ENCODE measurements at regions not wholly inside any gene's neighbourhood (a gene's known extent, or its start where the extent isn't known, plus 50 kb on each side); places are given as distances from the start of the nearest gene placed in this dataset.
"Not testable (repeated sequence)": the region's sequence is repeated elsewhere in the genome, so short reads cannot be mapped to it uniquely, and the experiment has no call there.

GRCh38 chr18:8912348-8913326 lies 189.9 kb upstream of the NDUFV2 start:
- H3K9me3 ChIP-seq (ENCODE audit: control insufficient read depth in 2 of 2, low read length in 2 of 2) = no peaks in the 10 kb centered on the region
- no peaks in the 10 kb centered on the region for H3K27me3 ChIP-seq (ENCODE audit: control insufficient read depth in 2 of 2, insufficient read depth in 2 of 2, low read length in 2 of 2)
- no peaks in the 10 kb centered on the region for H3K4me1 ChIP-seq (ENCODE audit: control insufficient read depth in 2 of 2, insufficient read depth in 2 of 2, low read length in 2 of 2)
- no peak overlapping the region for H3K9ac ChIP-seq (ENCODE audit: low read depth in 1 of 2, low read length in 2 of 2)
- H3K27ac ChIP-seq (ENCODE audit: low read depth in 2 of 2, low read length in 2 of 2) = peak overlapping the region in 1 of 2 donors; percentile 16
- no peak overlapping the region for H3K4me3 ChIP-seq (ENCODE audit: low read length in 2 of 2)
- no peaks in the 10 kb centered on the region for H3K36me3 ChIP-seq (ENCODE audit: control insufficient read depth in 2 of 2, insufficient read depth in 2 of 2, low read length in 2 of 2)

- H3K27ac ChIP-seq (ENCODE audit: low read depth in 2 of 2, low read length in 2 of 2); H3K9me3 ChIP-seq (ENCODE audit: control insufficient read depth in 2 of 2, low read length in 2 of 2); H3K9ac ChIP-seq (ENCODE audit: low read depth in 1 of 2, low read length in 2 of 2); H3K27me3 ChIP-seq (ENCODE audit: control insufficient read depth in 2 of 2, insufficient read depth in 2 of 2, low read length in 2 of 2); H3K36me3 ChIP-seq (ENCODE audit: control insufficient read depth in 2 of 2, insufficient read depth in 2 of 2, low read length in 2 of 2); H3K4me3 ChIP-seq (ENCODE audit: low read length in 2 of 2); H3K4me1 ChIP-seq (ENCODE audit: control insufficient read depth in 2 of 2, insufficient read depth in 2 of 2, low read length in 2 of 2): not testable (repeated sequence)
These were observed 188.7 kb upstream of the NDUFV2 start for GRCh38 chr18:8913606-8914403.

- not testable (repeated sequence) for H3K9me3 ChIP-seq (ENCODE audit: control insufficient read depth in 2 of 2, low read length in 2 of 2); H3K4me3 ChIP-seq (ENCODE audit: low read length in 2 of 2); H3K4me1 ChIP-seq (ENCODE audit: control insufficient read depth in 2 of 2, insufficient read depth in 2 of 2, low read length in 2 of 2); H3K9ac ChIP-seq (ENCODE audit: low read depth in 1 of 2, low read length in 2 of 2); H3K27me3 ChIP-seq (ENCODE audit: control insufficient read depth in 2 of 2, insufficient read depth in 2 of 2, low read length in 2 of 2); H3K36me3 ChIP-seq (ENCODE audit: control insufficient read depth in 2 of 2, insufficient read depth in 2 of 2, low read length in 2 of 2); H3K27ac ChIP-seq (ENCODE audit: low read depth in 2 of 2, low read length in 2 of 2)
These were observed 187.9 kb upstream of the NDUFV2 start for GRCh38 chr18:8914404-8915264.

GRCh38 chr18:8920856-8921787 lies 181.4 kb upstream of the NDUFV2 start:
- not testable (repeated sequence) for H3K4me1 ChIP-seq (ENCODE audit: control insufficient read depth in 2 of 2, insufficient read depth in 2 of 2, low read length in 2 of 2); H3K27me3 ChIP-seq (ENCODE audit: control insufficient read depth in 2 of 2, insufficient read depth in 2 of 2, low read length in 2 of 2); H3K9ac ChIP-seq (ENCODE audit: low read depth in 1 of 2, low read length in 2 of 2); H3K27ac ChIP-seq (ENCODE audit: low read depth in 2 of 2, low read length in 2 of 2); H3K36me3 ChIP-seq (ENCODE audit: control insufficient read depth in 2 of 2, insufficient read depth in 2 of 2, low read length in 2 of 2); H3K9me3 ChIP-seq (ENCODE audit: control insufficient read depth in 2 of 2, low read length in 2 of 2); H3K4me3 ChIP-seq (ENCODE audit: low read length in 2 of 2)

- Histone ChIP-seq H3K4me1 (ENCODE audit: control insufficient read depth in 2 of 2, insufficient read depth in 2 of 2, low read length in 2 of 2) (no peaks in the 10 kb centered on the region), H3K4me3 (ENCODE audit: low read length in 2 of 2) (no peak overlapping the region), H3K9me3 (ENCODE audit: control insufficient read depth in 2 of 2, low read length in 2 of 2) (peaks cover 0 to 10% of the 10 kb centered on the region in 2 donors), H3K27ac (ENCODE audit: low read depth in 2 of 2, low read length in 2 of 2) (no peak overlapping the region), H3K27me3 (ENCODE audit: control insufficient read depth in 2 of 2, insufficient read depth in 2 of 2, low read length in 2 of 2) (no peaks in the 10 kb centered on the region), H3K36me3 (ENCODE audit: control insufficient read depth in 2 of 2, insufficient read depth in 2 of 2, low read length in 2 of 2) (no peaks in the 10 kb centered on the region), H3K9ac (ENCODE audit: low read depth in 1 of 2, low read length in 2 of 2) (no peak overlapping the region)
These were observed 176.0 kb upstream of the NDUFV2 start for GRCh38 chr18:8926464-8926863.

GRCh38 chr18:8928044-8928443 lies 174.5 kb upstream of the NDUFV2 start:
- H3K9me3 ChIP-seq (ENCODE audit: control insufficient read depth in 2 of 2, low read length in 2 of 2) = peaks cover 0 to 10% of the 10 kb centered on the region in 2 donors
- H3K36me3 ChIP-seq (ENCODE audit: control insufficient read depth in 2 of 2, insufficient read depth in 2 of 2, low read length in 2 of 2) = no peaks in the 10 kb centered on the region
- H3K27ac ChIP-seq (ENCODE audit: low read depth in 2 of 2, low read length in 2 of 2) = no peak overlapping the region
- no peak overlapping the region for H3K9ac ChIP-seq (ENCODE audit: low read depth in 1 of 2, low read length in 2 of 2)
- H3K4me1 ChIP-seq (ENCODE audit: control insufficient read depth in 2 of 2, insufficient read depth in 2 of 2, low read length in 2 of 2) = no peaks in the 10 kb centered on the region
- H3K4me3 ChIP-seq (ENCODE audit: low read length in 2 of 2) = no peak overlapping the region
- H3K27me3 ChIP-seq (ENCODE audit: control insufficient read depth in 2 of 2, insufficient read depth in 2 of 2, low read length in 2 of 2) = no peaks in the 10 kb centered on the region

- no peak overlapping the region for H3K4me3 ChIP-seq (ENCODE audit: low read length in 2 of 2)
These were observed 173.4 kb upstream of the NDUFV2 start for GRCh38 chr18:8928847-8929780.

GRCh38 chr18:8930990-8931616 lies 171.4 kb upstream of the NDUFV2 start:
- H3K4me1 ChIP-seq (ENCODE audit: control insufficient read depth in 2 of 2, insufficient read depth in 2 of 2, low read length in 2 of 2) = no peaks in the 10 kb centered on the region
- H3K4me3 ChIP-seq (ENCODE audit: low read length in 2 of 2) = no peak overlapping the region
- H3K36me3 ChIP-seq (ENCODE audit: control insufficient read depth in 2 of 2, insufficient read depth in 2 of 2, low read length in 2 of 2) = no peaks in the 10 kb centered on the region
- H3K27ac ChIP-seq (ENCODE audit: low read depth in 2 of 2, low read length in 2 of 2) = no peak overlapping the region
- peaks cover 0 to 7% of the 10 kb centered on the region in 2 donors for H3K9me3 ChIP-seq (ENCODE audit: control insufficient read depth in 2 of 2, low read length in 2 of 2)
- H3K9ac ChIP-seq (ENCODE audit: low read depth in 1 of 2, low read length in 2 of 2) = no peak overlapping the region
- H3K27me3 ChIP-seq (ENCODE audit: control insufficient read depth in 2 of 2, insufficient read depth in 2 of 2, low read length in 2 of 2) = no peaks in the 10 kb centered on the region

More at GRCh38 chr18:8928847-8929780, 173.4 kb upstream of the NDUFV2 start:
- H3K27ac ChIP-seq (ENCODE audit: low read depth in 2 of 2, low read length in 2 of 2) = no peak overlapping the region
- H3K36me3 ChIP-seq (ENCODE audit: control insufficient read depth in 2 of 2, insufficient read depth in 2 of 2, low read length in 2 of 2) = no peaks in the 10 kb centered on the region
- H3K4me1 ChIP-seq (ENCODE audit: control insufficient read depth in 2 of 2, insufficient read depth in 2 of 2, low read length in 2 of 2) = no peaks in the 10 kb centered on the region
- no peak overlapping the region for H3K9ac ChIP-seq (ENCODE audit: low read depth in 1 of 2, low read length in 2 of 2)
- no peaks in the 10 kb centered on the region for H3K27me3 ChIP-seq (ENCODE audit: control insufficient read depth in 2 of 2, insufficient read depth in 2 of 2, low read length in 2 of 2)
- peaks cover 0 to 10% of the 10 kb centered on the region in 2 donors for H3K9me3 ChIP-seq (ENCODE audit: control insufficient read depth in 2 of 2, low read length in 2 of 2)
